OCI-LY1 (cell line): ENCODE measurements at regions not wholly inside any gene's neighbourhood (a gene's known extent, or its start where the extent isn't known, plus 50 kb on each side); places are given as distances from the start of the nearest gene placed in this dataset.
"Not testable (repeated sequence)": the region's sequence is repeated elsewhere in the genome, so short reads cannot be mapped to it uniquely, and the experiment has no call there.

Source experiments
- EZH2 ChIP-seq: fragments of 200-600 bp; sonication (generic), shearing (Covaris generic); IDR thresholded peaks from 2 replicates; pipeline ENCODE4 v1.8.0; 2017; ENCODE audit warnings: borderline replicate concordance, mixed run types, mild to moderate bottlenecking, antibody characterized with exemption, low read length, moderate library complexity, mixed read lengths
- TF ChIP-seq, protein P1 (sequence below): fragments of 200-600 bp; sonication (generic), shearing (Covaris generic); IDR thresholded peaks from 2 replicates; pipeline ENCODE4 v1.5.1; 2017; ENCODE audit warnings: mild to moderate bottlenecking, antibody characterized with exemption, low read length, moderate library complexity, mixed read lengths

GRCh38 chr7:6953798-6954181 is 127.7 kb upstream of the CCZ1B start:
- TF ChIP-seq, protein P1, sequence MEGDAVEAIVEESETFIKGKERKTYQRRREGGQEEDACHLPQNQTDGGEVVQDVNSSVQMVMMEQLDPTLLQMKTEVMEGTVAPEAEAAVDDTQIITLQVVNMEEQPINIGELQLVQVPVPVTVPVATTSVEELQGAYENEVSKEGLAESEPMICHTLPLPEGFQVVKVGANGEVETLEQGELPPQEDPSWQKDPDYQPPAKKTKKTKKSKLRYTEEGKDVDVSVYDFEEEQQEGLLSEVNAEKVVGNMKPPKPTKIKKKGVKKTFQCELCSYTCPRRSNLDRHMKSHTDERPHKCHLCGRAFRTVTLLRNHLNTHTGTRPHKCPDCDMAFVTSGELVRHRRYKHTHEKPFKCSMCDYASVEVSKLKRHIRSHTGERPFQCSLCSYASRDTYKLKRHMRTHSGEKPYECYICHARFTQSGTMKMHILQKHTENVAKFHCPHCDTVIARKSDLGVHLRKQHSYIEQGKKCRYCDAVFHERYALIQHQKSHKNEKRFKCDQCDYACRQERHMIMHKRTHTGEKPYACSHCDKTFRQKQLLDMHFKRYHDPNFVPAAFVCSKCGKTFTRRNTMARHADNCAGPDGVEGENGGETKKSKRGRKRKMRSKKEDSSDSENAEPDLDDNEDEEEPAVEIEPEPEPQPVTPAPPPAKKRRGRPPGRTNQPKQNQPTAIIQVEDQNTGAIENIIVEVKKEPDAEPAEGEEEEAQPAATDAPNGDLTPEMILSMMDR, result not testable (repeated sequence)
- not testable (repeated sequence) for TF ChIP-seq EZH2
